ENCODE measurements at regions not wholly inside any gene's neighbourhood (a gene's known extent, or its start where the extent isn't known, plus 50 kb on each side); places are given as distances from the start of the nearest gene placed in this dataset.

DNA sequence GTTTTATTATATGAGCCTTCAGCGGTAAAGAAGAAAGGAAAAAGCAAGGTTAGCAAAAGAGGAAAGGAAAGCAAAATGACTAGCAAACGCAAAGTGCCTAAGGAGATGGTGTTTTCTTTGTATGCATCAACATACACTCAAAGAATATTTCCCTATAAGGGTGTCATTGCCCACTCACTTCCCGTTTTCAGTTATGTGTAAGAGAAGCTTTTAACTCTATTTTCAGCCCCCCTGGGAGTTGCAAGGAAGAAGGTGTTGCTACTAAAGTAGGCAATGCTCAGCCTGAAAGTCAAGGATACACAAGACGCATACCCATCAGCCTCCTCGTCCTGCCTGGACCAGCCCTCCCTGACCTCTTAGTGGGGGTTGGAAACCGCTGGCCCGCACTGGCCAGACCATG, 267.7 kb upstream of the ZFHX3 start (continued):
- TF ChIP-seq POLR2AphosphoS5 (IDR thresholded peaks at IDR 0.05; ENCODE audit: low read depth, low read length) (no peak), TAF7 (optimal IDR thresholded peaks at IDR 0.05; ENCODE audit: borderline replicate concordance, low read depth, low read length) (no peak)

Data from H1 (cell line).